BE2C (cell line): ENCODE measurements at regions not wholly inside any gene's neighbourhood (a gene's known extent, or its start where the extent isn't known, plus 50 kb on each side); places are given as distances from the start of the nearest gene placed in this dataset.

Experiments
- DNase-seq: peaks from one replicate; pipeline ENCODE4 v3.0.0-alpha.2; 2020
- H3K27me3 ChIP-seq: fragments of 250-450 bp; sonication (Bioruptor Pico); 2 replicates; pipeline ENCODE4 v1.5.1; 2020; ENCODE audit warnings: mild to moderate bottlenecking
- H3K36me3 ChIP-seq: fragments of 250-450 bp; sonication (Bioruptor Pico); 2 replicates; pipeline ENCODE4 v1.5.1; 2020; ENCODE audit warnings: mild to moderate bottlenecking
- H3K4me1 ChIP-seq: fragments of 250-450 bp; sonication (Bioruptor Pico); 2 replicates; pipeline ENCODE4 v1.5.1; 2020
- H3K4me3 ChIP-seq: 2 replicates; pipeline ENCODE4 v1.5.1; 2011; ENCODE audit warnings: low read depth, low read length
- H3K9me3 ChIP-seq: fragments of 250-450 bp; sonication (Bioruptor Pico); 2 replicates; pipeline ENCODE4 v1.5.1; 2020
- CTCF ChIP-seq: IDR thresholded peaks from 2 replicates; pipeline ENCODE4 v1.5.1; 2012; ENCODE audit warnings: mild to moderate bottlenecking, low read depth, low read length

GRCh38 chr7:19973581-19973980 is 200.2 kb upstream of the TMEM196 start:
- H3K36me3 ChIP-seq = no peaks in the 10 kb centered on the region
- no peak for DNase-seq
- H3K4me1 ChIP-seq = no peaks in the 10 kb centered on the region
- no peak for TF ChIP-seq CTCF
- no peak overlapping the region for H3K4me3 ChIP-seq
- H3K9me3 ChIP-seq = no peaks in the 10 kb centered on the region
- no peaks in the 10 kb centered on the region for H3K27me3 ChIP-seq

- no peak for TF ChIP-seq CTCF
- Histone ChIP-seq H3K9me3 (no peaks in the 10 kb centered on the region), H3K36me3 (no peaks in the 10 kb centered on the region), H3K27me3 (no peaks in the 10 kb centered on the region), H3K4me1 (no peaks in the 10 kb centered on the region), H3K4me3 (no peak overlapping the region)
- no peak for DNase-seq
Observed at GRCh38 chr7:19972876-19973275, 199.5 kb upstream of the TMEM196 start.

- H3K4me1 ChIP-seq = no peaks in the 10 kb centered on the region
- no peaks in the 10 kb centered on the region for H3K9me3 ChIP-seq
- H3K36me3 ChIP-seq = no peaks in the 10 kb centered on the region
- H3K27me3 ChIP-seq = no peaks in the 10 kb centered on the region
- TF ChIP-seq CTCF = no peak
- H3K4me3 ChIP-seq = no peak overlapping the region
- DNase-seq = no peak
Observed at GRCh38 chr7:19971956-19972355, 198.5 kb upstream of the TMEM196 start.

- no peak overlapping the region for H3K4me3 ChIP-seq
- no peaks in the 10 kb centered on the region for H3K9me3 ChIP-seq
- TF ChIP-seq CTCF = no peak
- DNase-seq = no peak
- H3K27me3 ChIP-seq = no peaks in the 10 kb centered on the region
- no peaks in the 10 kb centered on the region for H3K36me3 ChIP-seq
- no peaks in the 10 kb centered on the region for H3K4me1 ChIP-seq
Observed at GRCh38 chr7:19970514-19970913, 197.1 kb upstream of the TMEM196 start.

GRCh38 chr7:19969859-19970493 is 196.6 kb upstream of the TMEM196 start:
- H3K36me3 ChIP-seq = no peaks in the 10 kb centered on the region
- H3K4me1 ChIP-seq = no peaks in the 10 kb centered on the region
- TF ChIP-seq CTCF = no peak
- no peaks in the 10 kb centered on the region for H3K9me3 ChIP-seq
- no peak for DNase-seq
- no peak overlapping the region for H3K4me3 ChIP-seq
- H3K27me3 ChIP-seq = no peaks in the 10 kb centered on the region

- no peaks in the 10 kb centered on the region for H3K4me1 ChIP-seq
- H3K4me3 ChIP-seq = no peak overlapping the region
- TF ChIP-seq CTCF = no peak
- DNase-seq = no peak
- H3K27me3 ChIP-seq = peaks cover 4% of the 10 kb centered on the region; the same call in 1 of the 2 replicates
- H3K36me3 ChIP-seq = no peaks in the 10 kb centered on the region
- no peaks in the 10 kb centered on the region for H3K9me3 ChIP-seq
Observed at GRCh38 chr7:19964246-19964645, 190.8 kb upstream of the TMEM196 start.
